GM21367 (cell line): ENCODE measurements at regions not wholly inside any gene's neighbourhood (a gene's known extent, or its start where the extent isn't known, plus 50 kb on each side); places are given as distances from the start of the nearest gene placed in this dataset.

Experiments used
- ATAC-seq: cut with Tn5 transposase; IDR thresholded peaks from one replicate; pipeline ENCODE4 v1.9.1; 2021; ENCODE audit not compliant: unreplicated experiment

GRCh38 chr5:88377240-88377639 is 108.6 kb upstream of the TMEM161B start:
- no peak for ATAC-seq

GRCh38 chr5:88376728-88377127 is 108.1 kb upstream of the TMEM161B start:
- no peak for ATAC-seq

- no peak for ATAC-seq
Measured at GRCh38 chr5:88374391-88374790, 105.7 kb upstream of the TMEM161B start.

GRCh38 chr5:88370824-88371223 is 102.2 kb upstream of the TMEM161B start:
- no peak for ATAC-seq

GRCh38 chr5:88368201-88368600 is 99.6 kb upstream of the TMEM161B start:
- no peak for ATAC-seq

- ATAC-seq, result no peak
Measured at GRCh38 chr5:88364991-88365390, 96.3 kb upstream of the TMEM161B start.

DNA sequence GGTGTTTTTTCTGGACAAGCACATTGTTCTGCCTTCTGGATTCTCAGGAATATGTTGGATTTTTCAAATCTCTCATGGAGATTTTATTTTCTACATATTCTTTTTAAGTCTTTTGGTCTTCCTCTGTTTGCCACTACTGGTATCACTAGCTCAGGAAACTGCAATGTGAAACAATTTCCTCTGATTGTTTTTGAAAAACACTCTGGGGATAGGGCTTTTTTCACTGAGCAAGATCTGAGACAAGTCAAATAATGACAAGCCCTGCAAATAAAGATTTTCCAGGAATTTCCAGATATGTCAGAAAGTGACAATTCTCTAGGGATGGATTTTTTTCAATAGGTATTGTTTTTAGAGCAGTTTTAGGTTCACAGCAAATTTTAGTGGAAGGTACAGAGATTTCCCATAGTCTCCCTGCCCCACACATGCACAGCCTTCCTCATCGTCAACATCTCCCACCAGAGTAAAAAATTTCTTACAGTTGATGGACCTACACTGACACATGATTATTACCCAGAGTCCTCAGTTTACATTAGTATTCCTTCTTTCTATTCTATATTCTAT is 86.9 kb upstream of the TMEM161B start:
- ATAC-seq, result no peak

- no peak for ATAC-seq
Measured at GRCh38 chr5:88325868-88326267, 57.2 kb upstream of the TMEM161B start.

GRCh38 chr5:88322785-88323184 is 54.1 kb upstream of the TMEM161B start:
- no peak for ATAC-seq
